GM19239 (cell line): ENCODE measurements at regions not wholly inside any gene's neighbourhood (a gene's known extent, or its start where the extent isn't known, plus 50 kb on each side); places are given as distances from the start of the nearest gene placed in this dataset.

ENCODE experiments used
- DNase-seq: peaks from one replicate; pipeline ENCODE4 v3.0.0; 2011; ENCODE audit warnings: low spot score; ENCODE audit not compliant: insufficient read length
- FAIRE-seq: peaks from 2 replicates; lab custom pipeline; 2011; peaks lifted over from hg19 to GRCh38; lab: Jason Lieb, UNC

GRCh38 chr7:68674826-68675225 lies 923.4 kb upstream of the AUTS2 start:
- DNase-seq: no peak
- no peak for FAIRE-seq

GRCh38 chr7:68676813-68677535 lies 921.3 kb upstream of the AUTS2 start:
- no peak for DNase-seq
- FAIRE-seq: no peak

- DNase-seq (no peak), FAIRE-seq (no peak)
These were observed 920.1 kb upstream of the AUTS2 start for GRCh38 chr7:68678196-68678595.

- DNase-seq: no peak
- FAIRE-seq: no peak
These were observed 918.6 kb upstream of the AUTS2 start for GRCh38 chr7:68679459-68680234.

GRCh38 chr7:68680235-68680872 lies 917.9 kb upstream of the AUTS2 start:
- DNase-seq (no peak), FAIRE-seq (no peak)

GRCh38 chr7:68682910-68683309 lies 915.4 kb upstream of the AUTS2 start:
- DNase-seq (no peak), FAIRE-seq (no peak)

- DNase-seq (no peak), FAIRE-seq (no peak)
These were observed 913.9 kb upstream of the AUTS2 start for GRCh38 chr7:68684246-68684839.

- DNase-seq (no peak), FAIRE-seq (no peak)
These were observed 913.3 kb upstream of the AUTS2 start for GRCh38 chr7:68684996-68685395.

- no peak for FAIRE-seq
- DNase-seq: no peak
These were observed 909.7 kb upstream of the AUTS2 start for GRCh38 chr7:68688416-68689086.

GRCh38 chr7:68689087-68689433 lies 909.2 kb upstream of the AUTS2 start:
- no peak for FAIRE-seq
- no peak for DNase-seq

GRCh38 chr7:68691261-68692216 lies 906.7 kb upstream of the AUTS2 start:
- FAIRE-seq: no peak

GRCh38 chr7:68692511-68692910 lies 905.8 kb upstream of the AUTS2 start:
- FAIRE-seq (no peak), DNase-seq (no peak)

More at GRCh38 chr7:68691261-68692216, 906.7 kb upstream of the AUTS2 start:
- no peak for DNase-seq

- DNase-seq: no peak
- no peak for FAIRE-seq
These were observed 903.6 kb upstream of the AUTS2 start for GRCh38 chr7:68694656-68695055.

- no peak for FAIRE-seq
These were observed 900.4 kb upstream of the AUTS2 start for GRCh38 chr7:68697796-68698280.

GRCh38 chr7:68699090-68699711 lies 899.1 kb upstream of the AUTS2 start:
- no peak for FAIRE-seq
- no peak for DNase-seq

More at GRCh38 chr7:68697796-68698280, 900.4 kb upstream of the AUTS2 start:
- DNase-seq: no peak

- no peak for DNase-seq
- FAIRE-seq: no peak
These were observed 897.9 kb upstream of the AUTS2 start for GRCh38 chr7:68700414-68700813.

- FAIRE-seq (no peak), DNase-seq (no peak)
These were observed 892.0 kb upstream of the AUTS2 start for GRCh38 chr7:68706291-68706690.

- FAIRE-seq: no peak
These were observed 891.1 kb upstream of the AUTS2 start for GRCh38 chr7:68707159-68707558.

GRCh38 chr7:68707958-68708357 lies 890.3 kb upstream of the AUTS2 start:
- FAIRE-seq: no peak
- no peak for DNase-seq

More at GRCh38 chr7:68707159-68707558, 891.1 kb upstream of the AUTS2 start:
- no peak for DNase-seq
